Stimulated activated naive CD8-positive, alpha-beta T cell treated with anti-CD3 and anti-CD28 coated beads, Interleukin-15, Interleukin-2, amounts not matched to agents 100 U/mL and 50 U/mL, for 24 hours (primary cell): ENCODE measurements at regions not wholly inside any gene's neighbourhood (a gene's known extent, or its start where the extent isn't known, plus 50 kb on each side); places are given as distances from the start of the nearest gene placed in this dataset.
"Not testable (repeated sequence)": the region's sequence is repeated elsewhere in the genome, so short reads cannot be mapped to it uniquely, and the experiment has no call there.

Source experiments
- ATAC-seq: fragments of 150-1000 bp; cut with Tn5 transposase; one replicate; pipeline ENCODE4 v1.10.0; 2021
- DNase-seq: peaks from one replicate; pipeline ENCODE4 v3.0.0; 2021

DNA sequence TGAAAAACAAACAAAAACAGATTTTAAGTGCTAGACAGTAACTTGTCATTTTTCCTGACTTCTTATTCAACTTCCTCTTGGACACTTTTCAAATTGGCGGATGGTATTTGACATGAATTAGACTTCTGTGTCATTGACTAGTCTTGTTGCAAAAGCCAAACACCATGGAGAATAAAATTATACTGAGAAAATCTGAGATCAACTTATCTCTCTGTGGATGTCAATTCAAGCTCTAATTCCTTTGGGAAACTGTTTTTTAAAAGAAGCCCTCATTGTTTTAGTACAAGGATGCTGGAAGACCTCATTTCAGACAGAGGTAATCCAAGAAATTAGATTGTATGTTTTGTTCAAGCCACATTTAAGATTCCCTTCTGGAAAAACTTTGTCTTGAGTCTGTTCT is 831.0 kb downstream of the SEMA5A start:
- DNase-seq (no peak), ATAC-seq (no peak)

DNA sequence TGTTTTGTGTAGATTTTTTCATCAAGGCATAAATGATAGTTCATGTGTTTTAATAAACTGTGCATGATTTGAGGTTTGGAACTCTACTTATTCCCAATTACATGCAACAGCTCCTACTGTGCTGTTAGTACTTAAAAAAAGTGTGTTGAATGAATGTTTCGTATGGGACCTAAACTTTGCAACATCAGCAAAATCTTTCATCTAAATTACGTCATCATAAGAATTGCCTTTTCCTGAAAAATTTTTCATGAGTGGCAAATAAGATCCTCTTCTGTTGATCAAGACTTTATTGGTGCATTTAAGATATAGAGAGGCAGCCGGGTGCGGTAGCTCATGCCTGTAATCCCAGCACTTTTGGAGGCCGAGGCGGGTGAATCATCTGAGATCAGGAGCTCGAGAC is 826.1 kb downstream of the SEMA5A start:
- ATAC-seq = no peak

GRCh38 chr5:8720506-8720905 is 825.4 kb downstream of the SEMA5A start:
- DNase-seq = no peak
- no peak for ATAC-seq

More for the DNA sequence above, 826.1 kb downstream of the SEMA5A start:
- no peak for DNase-seq

DNA sequence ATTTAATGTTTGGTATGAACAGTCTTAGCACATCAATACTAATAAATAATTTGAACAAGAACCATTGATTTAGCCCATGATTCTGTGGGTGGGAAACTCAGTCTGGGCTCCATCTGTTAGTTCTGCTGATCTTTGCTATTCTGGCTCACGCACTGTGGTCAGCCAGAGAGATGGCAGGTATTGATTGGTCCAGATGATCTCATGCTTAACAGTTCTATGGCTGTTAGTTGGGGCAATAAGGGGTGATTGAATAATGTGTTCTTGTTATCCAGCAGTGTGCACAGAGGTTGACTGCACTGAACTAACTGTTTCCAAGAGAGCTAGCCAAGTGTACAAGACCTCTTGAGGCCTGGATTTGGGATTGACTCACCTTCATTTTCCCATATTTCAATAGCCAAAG is 824.3 kb downstream of the SEMA5A start:
- ATAC-seq (no peak), DNase-seq (no peak)

DNA sequence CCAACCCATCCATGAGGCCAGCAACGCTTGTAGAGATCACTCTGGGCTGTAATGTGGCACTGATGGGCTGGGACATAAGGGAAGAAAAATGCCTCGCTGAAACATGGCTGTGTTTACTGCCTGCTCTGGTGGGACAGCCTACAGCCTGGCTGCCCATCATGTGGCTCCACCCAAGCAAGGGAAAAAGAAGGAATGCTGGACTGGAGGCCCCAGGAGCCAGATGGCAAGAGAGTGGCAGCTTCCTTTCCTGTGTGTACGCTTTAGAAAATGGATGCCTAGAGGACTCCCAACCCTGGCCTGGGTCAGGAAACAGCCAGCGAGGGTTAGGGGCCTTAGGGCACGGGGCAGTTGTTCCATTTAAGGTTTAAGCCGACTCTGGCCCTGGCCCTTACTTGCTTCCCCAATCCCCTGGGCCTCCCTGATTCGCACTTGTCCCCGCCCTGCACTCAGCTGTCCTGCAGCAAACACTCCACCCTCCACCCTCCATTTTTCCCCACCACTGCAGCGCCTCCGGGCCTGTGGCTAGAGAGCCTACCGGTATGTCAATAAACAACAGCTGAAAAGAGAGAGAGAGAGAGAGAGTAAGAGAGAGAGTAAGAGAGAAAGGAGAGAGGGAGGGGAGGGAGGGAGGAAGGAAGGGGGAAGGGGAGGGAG is 819.4 kb downstream of the SEMA5A start:
- ATAC-seq (no peak), DNase-seq (no peak)

- DNase-seq (no peak), ATAC-seq (no peak)
These were observed 818.5 kb downstream of the SEMA5A start for GRCh38 chr5:8727396-8727795.

GRCh38 chr5:8729437-8729836 is 816.4 kb downstream of the SEMA5A start:
- ATAC-seq = no peak

DNA sequence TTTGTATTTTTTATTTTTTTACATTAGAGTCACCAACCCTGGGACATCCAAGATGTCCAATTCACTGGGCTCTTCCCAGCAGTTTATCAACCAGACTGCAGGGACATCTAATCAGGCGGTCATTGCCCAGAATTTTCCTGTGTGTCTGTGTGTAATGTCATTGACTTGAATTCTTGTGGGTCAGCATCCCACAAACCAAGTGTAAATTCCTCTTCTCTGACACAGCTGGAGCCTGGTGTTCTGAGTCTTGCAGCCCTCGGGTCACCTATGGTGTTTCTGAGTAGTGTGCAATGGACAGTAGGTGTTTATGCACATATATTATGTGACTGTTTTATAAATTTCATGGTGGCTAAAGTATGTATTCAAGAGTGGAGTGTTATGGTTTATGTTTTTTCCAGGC is 815.7 kb downstream of the SEMA5A start:
- no peak for ATAC-seq
- no peak for DNase-seq

More at GRCh38 chr5:8729437-8729836, 816.4 kb downstream of the SEMA5A start:
- no peak for DNase-seq

DNA sequence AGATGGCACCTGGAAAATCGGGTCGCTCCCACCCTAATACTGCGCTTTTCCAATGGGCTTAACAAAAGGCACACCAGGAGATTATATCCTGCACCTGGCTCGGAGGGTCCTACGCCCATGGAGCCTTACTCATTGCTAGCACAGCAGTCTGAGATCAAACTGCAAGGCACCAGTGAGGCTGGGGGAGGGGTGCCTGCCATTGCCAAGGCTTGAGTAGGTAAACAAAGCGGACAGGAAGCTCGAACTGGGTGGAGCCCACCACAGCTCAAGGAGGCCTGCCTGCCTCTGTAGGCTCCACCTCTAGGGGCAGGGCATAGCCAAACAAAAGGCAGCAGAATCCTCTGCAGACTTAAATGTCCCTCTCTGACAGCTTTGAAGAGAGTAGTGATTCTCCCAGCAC is 814.8 kb downstream of the SEMA5A start:
- ATAC-seq, DNase-seq: not testable (repeated sequence)

DNA sequence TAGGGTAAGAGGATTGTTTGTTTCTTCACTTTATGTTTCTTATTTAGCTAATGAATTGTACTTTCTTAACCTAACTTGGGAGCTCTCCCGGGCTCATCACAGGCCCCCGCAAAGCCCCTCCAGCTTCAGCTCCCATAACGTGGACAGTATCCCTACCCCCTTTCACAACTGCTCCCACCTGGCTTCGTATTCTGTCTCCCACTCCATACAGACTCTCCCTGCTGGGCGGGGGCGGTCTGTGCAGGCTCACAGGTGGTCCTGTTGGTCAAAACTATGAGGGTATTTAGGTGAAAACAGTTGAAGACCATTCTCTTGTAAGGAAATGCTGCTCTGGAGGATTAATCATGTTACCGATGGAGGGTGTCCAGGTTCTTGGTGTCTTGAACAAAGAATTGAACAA is 805.3 kb downstream of the SEMA5A start:
- DNase-seq (no peak), ATAC-seq (no peak)

- ATAC-seq (no peak), DNase-seq (no peak)
These were observed 796.3 kb downstream of the SEMA5A start for GRCh38 chr5:8749556-8749955.

GRCh38 chr5:8750100-8750499 is 795.8 kb downstream of the SEMA5A start:
- ATAC-seq = no peak

GRCh38 chr5:8751971-8752370 is 793.9 kb downstream of the SEMA5A start:
- no peak for ATAC-seq
- no peak for DNase-seq

More at GRCh38 chr5:8750100-8750499, 795.8 kb downstream of the SEMA5A start:
- DNase-seq = no peak

- ATAC-seq (no peak), DNase-seq (no peak)
These were observed 793.3 kb downstream of the SEMA5A start for GRCh38 chr5:8752595-8752994.

DNA sequence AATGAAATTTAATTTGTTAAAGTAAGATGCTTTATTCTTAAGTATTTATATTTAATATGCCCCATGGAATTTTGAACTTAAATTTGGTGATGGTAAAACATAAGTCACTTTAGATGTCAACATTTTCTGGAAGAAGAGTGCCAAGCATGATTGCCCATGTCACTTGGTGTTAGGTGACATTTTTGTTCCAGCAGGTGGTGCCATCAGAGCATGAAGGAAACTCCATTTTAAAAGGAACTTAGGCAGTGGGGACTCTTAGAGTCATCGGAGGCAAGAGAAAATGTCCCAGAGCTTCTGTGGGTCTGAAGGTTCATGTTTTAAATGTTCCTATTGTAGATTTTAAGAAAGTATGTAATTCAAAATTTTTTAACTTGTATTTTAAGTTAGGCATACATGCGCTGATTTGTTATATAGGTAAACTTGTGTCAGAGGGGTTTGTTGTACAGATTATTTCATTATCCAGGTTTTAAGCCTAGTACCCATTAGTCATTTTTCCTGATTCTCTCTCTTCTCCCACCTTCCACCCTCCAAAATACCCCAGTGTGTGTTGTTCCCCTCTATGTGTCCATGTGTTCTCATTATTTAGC is 789.3 kb downstream of the SEMA5A start:
- DNase-seq = no peak

GRCh38 chr5:8765886-8766285 is 780.0 kb downstream of the SEMA5A start:
- ATAC-seq (no peak), DNase-seq (no peak)

More for the DNA sequence above, 789.3 kb downstream of the SEMA5A start:
- no peak for ATAC-seq

GRCh38 chr5:8766448-8766847 is 779.4 kb downstream of the SEMA5A start:
- no peak for ATAC-seq
- no peak for DNase-seq

- ATAC-seq (no peak), DNase-seq (no peak)
These were observed 778.8 kb downstream of the SEMA5A start for GRCh38 chr5:8767111-8767510.

- DNase-seq (no peak), ATAC-seq (no peak)
These were observed 778.1 kb downstream of the SEMA5A start for GRCh38 chr5:8767746-8768145.

DNA sequence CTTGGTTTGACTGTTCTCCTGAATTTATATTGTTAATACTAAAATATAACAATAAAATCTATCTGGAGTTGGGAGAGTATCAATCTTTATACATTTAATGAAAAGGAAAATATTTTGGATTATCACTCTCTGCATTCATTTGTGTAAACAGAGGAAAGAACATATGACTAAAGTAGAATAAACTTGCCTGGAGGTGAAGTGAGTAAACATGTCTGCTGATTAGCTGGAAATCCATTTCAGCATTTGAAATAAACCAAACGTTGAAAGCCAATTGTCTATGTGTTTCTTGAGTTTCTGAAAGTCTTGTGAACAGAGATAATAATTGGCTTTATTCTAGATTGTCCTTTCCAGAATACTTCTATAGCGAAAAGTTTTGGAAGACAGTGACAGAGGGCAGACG is 776.2 kb downstream of the SEMA5A start:
- DNase-seq (no peak), ATAC-seq (no peak)

DNA sequence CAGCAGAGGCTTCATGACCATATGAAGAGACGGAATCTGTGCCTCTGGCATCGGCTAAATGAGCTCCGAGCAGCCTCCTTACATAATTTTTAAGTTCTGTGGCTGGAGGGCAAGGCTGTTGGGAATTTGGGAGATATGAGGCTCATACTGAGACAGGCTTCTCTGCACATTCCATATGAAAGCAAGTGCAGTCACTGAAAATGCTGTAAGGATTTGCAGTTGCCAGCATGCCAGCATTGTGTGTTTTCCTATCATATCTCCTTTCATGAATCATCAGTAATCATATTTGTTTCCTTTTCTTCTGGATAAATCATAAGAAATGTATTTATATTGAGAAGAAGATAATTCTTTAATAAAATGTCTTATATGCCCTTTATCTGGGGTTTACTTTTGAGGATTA is 775.4 kb downstream of the SEMA5A start:
- no peak for DNase-seq

DNA sequence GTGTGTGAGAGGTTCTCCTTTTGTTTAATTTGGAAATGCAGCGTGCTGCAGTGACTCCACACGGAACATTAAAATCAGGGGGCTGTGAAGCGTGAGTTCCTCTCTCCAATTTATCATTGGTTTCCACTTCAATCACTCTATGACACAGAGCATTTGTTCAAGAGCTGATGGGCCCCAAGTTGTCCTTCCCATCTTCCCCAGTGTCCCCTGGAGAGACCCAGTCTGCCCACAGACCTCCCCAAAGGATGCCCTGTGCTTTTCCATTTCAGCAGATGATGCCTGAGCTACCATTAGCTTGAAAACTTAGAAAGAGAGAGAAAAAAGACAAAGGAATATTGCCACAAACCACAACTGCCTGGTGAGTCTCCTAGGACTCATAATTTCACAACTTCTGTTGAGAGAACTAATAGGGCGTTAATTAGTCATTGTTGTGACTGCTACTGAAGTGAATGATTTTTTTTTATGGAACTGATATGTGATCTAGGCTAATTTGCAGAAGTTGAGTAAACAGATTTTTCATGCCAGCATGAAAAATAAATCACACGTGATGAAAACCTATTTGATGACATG is 772.7 kb downstream of the SEMA5A start:
- no peak for ATAC-seq
- no peak for DNase-seq

More for the DNA sequence above, 775.4 kb downstream of the SEMA5A start:
- ATAC-seq = no peak

DNA sequence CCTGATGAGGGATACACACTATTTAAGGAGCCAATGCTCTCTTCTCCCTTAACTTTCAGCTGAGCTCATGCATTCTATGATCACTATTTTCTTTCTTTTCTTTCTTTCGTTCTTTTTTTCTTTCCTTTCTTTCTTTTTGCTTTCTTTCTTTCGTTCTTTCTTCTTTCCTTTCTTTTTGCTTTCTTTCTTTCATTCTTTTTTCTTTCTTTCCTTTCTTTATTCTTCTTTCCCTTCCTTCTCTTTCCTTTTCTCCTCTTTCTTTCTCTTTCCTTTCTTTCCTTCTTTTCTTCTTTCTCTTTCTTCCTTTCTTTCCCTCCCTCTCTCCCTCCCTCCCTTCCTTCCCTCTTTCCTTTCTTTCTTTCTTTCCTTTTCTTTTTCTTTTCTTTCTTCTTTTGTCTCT is 761.2 kb downstream of the SEMA5A start:
- no peak for ATAC-seq

GRCh38 chr5:8788246-8788645 is 757.6 kb downstream of the SEMA5A start:
- ATAC-seq (no peak), DNase-seq (no peak)

More for the DNA sequence above, 761.2 kb downstream of the SEMA5A start:
- DNase-seq = no peak
